Panc1 (cell line): ENCODE measurements at regions not wholly inside any gene's neighbourhood (a gene's known extent, or its start where the extent isn't known, plus 50 kb on each side); places are given as distances from the start of the nearest gene placed in this dataset.

Experiments used
- POLR2AphosphoS5 ChIP-seq: IDR thresholded peaks from 2 replicates; pipeline ENCODE4 v1.6.1; 2012; ENCODE audit warnings: mild to moderate bottlenecking, low read depth, low read length, moderate library complexity
- TF ChIP-seq, protein P1 (sequence below): fragments of 450-650 bp; IDR thresholded peaks from 2 replicates; pipeline ENCODE4 v1.5.1; 2017; ENCODE audit warnings: mild to moderate bottlenecking
- TF ChIP-seq, protein P2 (sequence below), 2 experiments: IDR thresholded peaks; 2 replicates each; pipeline ENCODE4 v1.6.1; 2011 to 2012; ENCODE audit warnings: low read depth in 2 of 2, control low read depth in 1 of 2, low read length in 1 of 2, mild to moderate bottlenecking in 1 of 2, moderate library complexity in 1 of 2; ENCODE audit not compliant: insufficient read depth in 1 of 2

DNA sequence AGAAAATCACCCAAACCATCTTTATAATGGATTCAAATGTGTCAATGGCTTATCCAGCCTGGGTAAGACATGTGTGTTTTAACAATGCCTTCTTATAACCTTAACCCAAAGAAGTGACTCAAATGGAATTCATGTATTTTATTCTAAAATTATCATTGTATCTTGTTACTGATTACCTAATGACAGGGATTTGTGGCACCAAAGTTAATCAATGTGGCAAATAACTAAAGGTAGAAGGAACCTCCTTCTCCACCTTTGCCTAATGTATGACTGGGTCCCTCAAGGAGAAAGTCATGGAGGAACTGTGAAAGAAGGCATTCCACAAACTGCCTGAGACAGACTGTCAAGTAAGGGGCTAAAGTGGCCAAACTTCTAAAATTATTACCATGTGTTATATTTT lies 84.4 kb upstream of the ITGA1 start:
- TF ChIP-seq, protein P1, sequence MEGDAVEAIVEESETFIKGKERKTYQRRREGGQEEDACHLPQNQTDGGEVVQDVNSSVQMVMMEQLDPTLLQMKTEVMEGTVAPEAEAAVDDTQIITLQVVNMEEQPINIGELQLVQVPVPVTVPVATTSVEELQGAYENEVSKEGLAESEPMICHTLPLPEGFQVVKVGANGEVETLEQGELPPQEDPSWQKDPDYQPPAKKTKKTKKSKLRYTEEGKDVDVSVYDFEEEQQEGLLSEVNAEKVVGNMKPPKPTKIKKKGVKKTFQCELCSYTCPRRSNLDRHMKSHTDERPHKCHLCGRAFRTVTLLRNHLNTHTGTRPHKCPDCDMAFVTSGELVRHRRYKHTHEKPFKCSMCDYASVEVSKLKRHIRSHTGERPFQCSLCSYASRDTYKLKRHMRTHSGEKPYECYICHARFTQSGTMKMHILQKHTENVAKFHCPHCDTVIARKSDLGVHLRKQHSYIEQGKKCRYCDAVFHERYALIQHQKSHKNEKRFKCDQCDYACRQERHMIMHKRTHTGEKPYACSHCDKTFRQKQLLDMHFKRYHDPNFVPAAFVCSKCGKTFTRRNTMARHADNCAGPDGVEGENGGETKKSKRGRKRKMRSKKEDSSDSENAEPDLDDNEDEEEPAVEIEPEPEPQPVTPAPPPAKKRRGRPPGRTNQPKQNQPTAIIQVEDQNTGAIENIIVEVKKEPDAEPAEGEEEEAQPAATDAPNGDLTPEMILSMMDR: no peak
- TF ChIP-seq, protein P2, sequence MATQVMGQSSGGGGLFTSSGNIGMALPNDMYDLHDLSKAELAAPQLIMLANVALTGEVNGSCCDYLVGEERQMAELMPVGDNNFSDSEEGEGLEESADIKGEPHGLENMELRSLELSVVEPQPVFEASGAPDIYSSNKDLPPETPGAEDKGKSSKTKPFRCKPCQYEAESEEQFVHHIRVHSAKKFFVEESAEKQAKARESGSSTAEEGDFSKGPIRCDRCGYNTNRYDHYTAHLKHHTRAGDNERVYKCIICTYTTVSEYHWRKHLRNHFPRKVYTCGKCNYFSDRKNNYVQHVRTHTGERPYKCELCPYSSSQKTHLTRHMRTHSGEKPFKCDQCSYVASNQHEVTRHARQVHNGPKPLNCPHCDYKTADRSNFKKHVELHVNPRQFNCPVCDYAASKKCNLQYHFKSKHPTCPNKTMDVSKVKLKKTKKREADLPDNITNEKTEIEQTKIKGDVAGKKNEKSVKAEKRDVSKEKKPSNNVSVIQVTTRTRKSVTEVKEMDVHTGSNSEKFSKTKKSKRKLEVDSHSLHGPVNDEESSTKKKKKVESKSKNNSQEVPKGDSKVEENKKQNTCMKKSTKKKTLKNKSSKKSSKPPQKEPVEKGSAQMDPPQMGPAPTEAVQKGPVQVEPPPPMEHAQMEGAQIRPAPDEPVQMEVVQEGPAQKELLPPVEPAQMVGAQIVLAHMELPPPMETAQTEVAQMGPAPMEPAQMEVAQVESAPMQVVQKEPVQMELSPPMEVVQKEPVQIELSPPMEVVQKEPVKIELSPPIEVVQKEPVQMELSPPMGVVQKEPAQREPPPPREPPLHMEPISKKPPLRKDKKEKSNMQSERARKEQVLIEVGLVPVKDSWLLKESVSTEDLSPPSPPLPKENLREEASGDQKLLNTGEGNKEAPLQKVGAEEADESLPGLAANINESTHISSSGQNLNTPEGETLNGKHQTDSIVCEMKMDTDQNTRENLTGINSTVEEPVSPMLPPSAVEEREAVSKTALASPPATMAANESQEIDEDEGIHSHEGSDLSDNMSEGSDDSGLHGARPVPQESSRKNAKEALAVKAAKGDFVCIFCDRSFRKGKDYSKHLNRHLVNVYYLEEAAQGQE (IDR thresholded peaks at IDR 0.05; ENCODE audit: insufficient read depth in 1 of 2, low read depth in 2 of 2, low read length in 1 of 2): no peak
- no peak for TF ChIP-seq POLR2AphosphoS5
